ENCODE measurements at regions not wholly inside any gene's neighbourhood (a gene's known extent, or its start where the extent isn't known, plus 50 kb on each side); places are given as distances from the start of the nearest gene placed in this dataset.

GRCh38 chr12:107287436-107288413 lies 194.4 kb upstream of the CRY1 start:
- TF ChIP-seq POLR2A (IDR thresholded peaks at IDR 0.05) (no peak), CTCF (IDR thresholded peaks at IDR 0.05) (no peak)

Data from body of pancreas (tissue), 4 donors.